Astrocyte (in vitro differentiated cells and primary cell): ENCODE measurements at regions not wholly inside any gene's neighbourhood (a gene's known extent, or its start where the extent isn't known, plus 50 kb on each side); places are given as distances from the start of the nearest gene placed in this dataset.

Experiments
- DNase-seq: peaks from one replicate; pipeline ENCODE4 v3.0.0-alpha.2; 2010; ENCODE audit warnings: low read depth
- FAIRE-seq: peaks from 2 replicates; lab custom pipeline; 2011; peaks lifted over from hg19 to GRCh38; lab: Jason Lieb, UNC
- H2AFZ ChIP-seq: 2 replicates; pipeline ENCODE4 v1.6.0; 2012; ENCODE audit warnings: low read depth, low read length, inconsistent platforms
- H3K27ac ChIP-seq: 2 replicates; pipeline ENCODE4 v1.5.1; 2011; ENCODE audit warnings: low read depth, low read length, inconsistent platforms
- H3K27me3 ChIP-seq: 2 replicates; pipeline ENCODE4 v1.6.0; 2011; ENCODE audit warnings: low read length, inconsistent platforms; ENCODE audit not compliant: insufficient read depth
- H3K36me3 ChIP-seq: 2 replicates; pipeline ENCODE4 v1.5.1; 2011; ENCODE audit warnings: low read length, inconsistent platforms; ENCODE audit not compliant: insufficient read depth
- H3K4me1 ChIP-seq: 2 replicates; pipeline ENCODE4 v1.5.1; 2011; ENCODE audit warnings: low read length, inconsistent platforms; ENCODE audit not compliant: insufficient read depth
- H3K4me2 ChIP-seq: 2 replicates; pipeline ENCODE4 v1.6.0; 2012; ENCODE audit warnings: low read length, inconsistent platforms
- H3K4me3 ChIP-seq: 2 replicates; pipeline ENCODE4 v1.5.1; 2011; ENCODE audit warnings: low read depth, mild to moderate bottlenecking, low read length, inconsistent platforms; ENCODE audit not compliant: insufficient read depth
- H3K79me2 ChIP-seq: 2 replicates; pipeline ENCODE4 v1.6.0; 2012; ENCODE audit warnings: mild to moderate bottlenecking, low read length, inconsistent platforms; ENCODE audit not compliant: insufficient read depth
- H3K9ac ChIP-seq: 2 replicates; pipeline ENCODE4 v1.6.0; 2012; ENCODE audit warnings: mild to moderate bottlenecking, low read length, inconsistent platforms
- H3K9me3 ChIP-seq: 2 replicates; pipeline ENCODE4 v1.5.1; 2012; ENCODE audit warnings: low read depth, mild to moderate bottlenecking, low read length, inconsistent platforms; ENCODE audit not compliant: insufficient read depth
- H4K20me1 ChIP-seq: 2 replicates; pipeline ENCODE4 v1.6.0; 2012; ENCODE audit warnings: low read length, inconsistent platforms; ENCODE audit not compliant: insufficient read depth
- H3K27ac Mint-ChIP-seq: one replicate; pipeline ENCODE4 v1.8.0; 2021; ENCODE audit warnings: mild to moderate bottlenecking, mixed read lengths; ENCODE audit not compliant: unreplicated experiment
- H3K27me3 Mint-ChIP-seq: one replicate; pipeline ENCODE4 v1.8.0; 2021; ENCODE audit warnings: low read depth, mixed read lengths; ENCODE audit not compliant: unreplicated experiment
- H3K36me3 Mint-ChIP-seq: one replicate; pipeline ENCODE4 v1.8.0; 2021; ENCODE audit warnings: low read depth, mixed read lengths; ENCODE audit not compliant: unreplicated experiment
- H3K4me1 Mint-ChIP-seq: one replicate; pipeline ENCODE4 v1.8.0; 2021; ENCODE audit warnings: low read depth, mixed read lengths; ENCODE audit not compliant: unreplicated experiment
- H3K4me3 Mint-ChIP-seq: one replicate; pipeline ENCODE4 v1.8.0; 2021; ENCODE audit warnings: mild to moderate bottlenecking, moderate library complexity, mixed read lengths; ENCODE audit not compliant: unreplicated experiment
- H3K9me3 Mint-ChIP-seq: one replicate; pipeline ENCODE4 v1.8.0; 2021; ENCODE audit warnings: mild to moderate bottlenecking, mixed read lengths; ENCODE audit not compliant: unreplicated experiment
- EZH2 ChIP-seq: IDR thresholded peaks from 2 replicates; pipeline ENCODE4 v1.6.1; 2012; ENCODE audit warnings: mild to moderate bottlenecking, low read length, inconsistent platforms; ENCODE audit not compliant: insufficient read depth
- TF ChIP-seq, protein P1 (sequence below): IDR thresholded peaks from 2 replicates; pipeline ENCODE4 v1.5.1; 2011; ENCODE audit warnings: low read depth, mild to moderate bottlenecking, inconsistent platforms, low read length, moderate library complexity; ENCODE audit not compliant: insufficient read depth

GRCh38 chr11:92347454-92347853 is 122.8 kb downstream of the FAT3 start:
- no peak overlapping the region for H3K27ac ChIP-seq

DNA sequence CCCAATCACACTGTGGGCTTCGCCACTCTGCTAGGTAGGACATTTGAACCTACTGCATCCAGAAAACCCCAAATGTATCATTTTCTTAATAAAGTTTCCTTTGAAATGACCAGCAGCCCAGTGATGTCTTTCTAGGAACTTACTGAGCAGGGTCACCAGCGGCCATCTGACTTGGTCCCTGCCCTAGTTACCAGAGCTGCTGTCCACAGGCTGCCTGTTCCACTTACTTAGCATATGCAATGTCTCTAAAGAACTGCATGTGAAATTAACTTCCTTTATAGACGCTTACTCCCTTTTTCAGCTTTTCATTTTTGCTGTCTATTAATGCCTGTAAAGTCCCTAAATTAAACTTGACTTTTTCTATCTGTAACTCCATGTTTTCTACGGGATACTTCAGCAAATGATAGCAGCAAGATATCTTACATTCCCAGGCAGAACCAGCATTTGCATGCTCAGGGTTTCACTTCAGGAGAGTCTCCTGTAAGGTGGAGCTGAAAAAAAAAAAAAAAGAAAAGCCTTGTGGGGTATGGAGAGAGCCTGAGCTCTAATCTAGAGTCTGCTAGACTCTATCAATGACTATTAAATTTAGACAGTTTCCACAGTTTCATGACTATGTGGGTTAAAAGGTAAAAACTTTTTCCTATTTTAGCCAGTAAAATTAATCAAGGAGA is 125.0 kb downstream of the FAT3 start:
- no peaks in the 10 kb centered on the region for H3K27me3 Mint-ChIP-seq
- FAIRE-seq, result no peak
- TF ChIP-seq, protein P1, sequence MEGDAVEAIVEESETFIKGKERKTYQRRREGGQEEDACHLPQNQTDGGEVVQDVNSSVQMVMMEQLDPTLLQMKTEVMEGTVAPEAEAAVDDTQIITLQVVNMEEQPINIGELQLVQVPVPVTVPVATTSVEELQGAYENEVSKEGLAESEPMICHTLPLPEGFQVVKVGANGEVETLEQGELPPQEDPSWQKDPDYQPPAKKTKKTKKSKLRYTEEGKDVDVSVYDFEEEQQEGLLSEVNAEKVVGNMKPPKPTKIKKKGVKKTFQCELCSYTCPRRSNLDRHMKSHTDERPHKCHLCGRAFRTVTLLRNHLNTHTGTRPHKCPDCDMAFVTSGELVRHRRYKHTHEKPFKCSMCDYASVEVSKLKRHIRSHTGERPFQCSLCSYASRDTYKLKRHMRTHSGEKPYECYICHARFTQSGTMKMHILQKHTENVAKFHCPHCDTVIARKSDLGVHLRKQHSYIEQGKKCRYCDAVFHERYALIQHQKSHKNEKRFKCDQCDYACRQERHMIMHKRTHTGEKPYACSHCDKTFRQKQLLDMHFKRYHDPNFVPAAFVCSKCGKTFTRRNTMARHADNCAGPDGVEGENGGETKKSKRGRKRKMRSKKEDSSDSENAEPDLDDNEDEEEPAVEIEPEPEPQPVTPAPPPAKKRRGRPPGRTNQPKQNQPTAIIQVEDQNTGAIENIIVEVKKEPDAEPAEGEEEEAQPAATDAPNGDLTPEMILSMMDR, result no peak
- TF ChIP-seq EZH2, result no peak

More at GRCh38 chr11:92347454-92347853, 122.8 kb downstream of the FAT3 start:
- H3K27me3 Mint-ChIP-seq, result no peaks in the 10 kb centered on the region
- Histone ChIP-seq H3K27me3 (no peaks in the 10 kb centered on the region), H3K9me3 (no peaks in the 10 kb centered on the region), H3K36me3 (no peaks in the 10 kb centered on the region), H3K4me3 (no peak overlapping the region), H3K4me1 (no peaks in the 10 kb centered on the region), H2AFZ (no peak overlapping the region), H3K79me2 (no peaks in the 10 kb centered on the region), H3K9ac (no peak overlapping the region), H4K20me1 (no peaks in the 10 kb centered on the region), H3K4me2 (no peak overlapping the region)
- H3K27ac Mint-ChIP-seq, result no peak overlapping the region
- peaks cover 5% of the 10 kb centered on the region for H3K4me1 Mint-ChIP-seq
- TF ChIP-seq, protein P1, result no peak
- TF ChIP-seq EZH2, result no peak
- no peaks in the 10 kb centered on the region for H3K36me3 Mint-ChIP-seq
- FAIRE-seq, result no peak
- no peaks in the 10 kb centered on the region for H3K9me3 Mint-ChIP-seq
- no peak for DNase-seq
- H3K4me3 Mint-ChIP-seq, result no peak overlapping the region

DNA sequence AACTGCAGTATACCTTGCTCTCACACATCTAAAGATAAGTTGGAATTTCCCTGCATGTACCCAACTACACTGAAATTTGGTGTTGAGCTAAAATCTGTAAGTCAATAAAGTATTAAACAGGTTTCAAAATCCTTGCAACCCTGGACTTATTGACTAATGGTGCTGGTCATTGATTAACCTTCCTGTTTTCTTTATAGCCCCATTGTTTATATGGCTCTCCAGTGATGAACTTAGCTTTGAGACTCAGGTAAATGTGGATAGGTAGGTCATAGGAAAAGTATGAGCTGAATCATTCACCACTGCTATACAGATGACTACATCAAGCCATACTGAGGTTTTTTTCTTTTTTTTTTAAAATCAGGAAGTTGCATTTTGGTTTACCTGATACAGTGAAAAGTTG is 132.7 kb downstream of the FAT3 start:
- H2AFZ ChIP-seq, result no peak overlapping the region
- H3K4me3 Mint-ChIP-seq, result no peak overlapping the region
- H3K9me3 Mint-ChIP-seq, result no peaks in the 10 kb centered on the region
- no peaks in the 10 kb centered on the region for H3K27me3 ChIP-seq
- peaks cover 5% of the 10 kb centered on the region for H3K4me1 Mint-ChIP-seq
- no peak overlapping the region for H3K9ac ChIP-seq
- DNase-seq (peak; percentile 5), FAIRE-seq (no peak)
- H3K4me3 ChIP-seq, result no peak overlapping the region
- H3K36me3 ChIP-seq, result no peaks in the 10 kb centered on the region
- H3K27ac ChIP-seq, result no peak overlapping the region
- H3K27me3 Mint-ChIP-seq, result no peaks in the 10 kb centered on the region
- TF ChIP-seq, protein P1, result no peak
- no peak for TF ChIP-seq EZH2
- H3K36me3 Mint-ChIP-seq, result peaks cover 14% of the 10 kb centered on the region
- H3K4me2 ChIP-seq, result no peak overlapping the region
- H3K27ac Mint-ChIP-seq, result no peak overlapping the region
- H3K4me1 ChIP-seq, result no peaks in the 10 kb centered on the region
- no peaks in the 10 kb centered on the region for H3K9me3 ChIP-seq
- no peaks in the 10 kb centered on the region for H4K20me1 ChIP-seq
- no peaks in the 10 kb centered on the region for H3K79me2 ChIP-seq

More for the DNA sequence above, 125.0 kb downstream of the FAT3 start:
- Histone ChIP-seq H3K4me1 (no peaks in the 10 kb centered on the region), H3K36me3 (no peaks in the 10 kb centered on the region), H3K27me3 (no peaks in the 10 kb centered on the region), H3K9ac (no peak overlapping the region), H3K4me2 (no peak overlapping the region), H3K27ac (no peak overlapping the region), H4K20me1 (no peaks in the 10 kb centered on the region), H3K9me3 (no peaks in the 10 kb centered on the region), H3K79me2 (no peaks in the 10 kb centered on the region), H2AFZ (no peak overlapping the region), H3K4me3 (no peak overlapping the region)
- Mint-ChIP-seq H3K9me3 (no peaks in the 10 kb centered on the region), H3K4me3 (no peak overlapping the region), H3K27ac (no peak overlapping the region), H3K36me3 (peaks cover 8% of the 10 kb centered on the region), H3K4me1 (peaks cover 2% of the 10 kb centered on the region)
- no peak for DNase-seq
